ENCODE measurements at regions not wholly inside any gene's neighbourhood (a gene's known extent, or its start where the extent isn't known, plus 50 kb on each side); places are given as distances from the start of the nearest gene placed in this dataset.

GRCh38 chr14:61103541-61104339 is 122.7 kb downstream of the SLC38A6 start:
- DNase-seq (no peak), ATAC-seq (ENCODE audit: low read depth in 2 of 2) (no peak)
- H3K9me3 Mint-ChIP-seq: peaks cover 0 to 2% (median 0%) of the 10 kb centered on the region in 7 donors
- H3K36me3 Mint-ChIP-seq: peaks cover 0 to 12% of the 10 kb centered on the region in 2 donors
- no peaks in the 10 kb centered on the region for H3K27me3 Mint-ChIP-seq
- H3K4me1 Mint-ChIP-seq: peaks cover 0 to 1% (median 0%) of the 10 kb centered on the region in 3 donors
- no peak overlapping the region for H3K4me3 Mint-ChIP-seq
- H3K27ac Mint-ChIP-seq: peak overlapping the region in 1 of 6 donors; percentile 44

GRCh38 chr14:61102549-61103466 is 121.8 kb downstream of the SLC38A6 start:
- Mint-ChIP-seq H3K4me3 (peak overlapping the region in 1 of 8 donors; percentile 64), H3K36me3 (peaks cover 0 to 13% of the 10 kb centered on the region in 2 donors), H3K27me3 (no peaks in the 10 kb centered on the region), H3K9me3 (peaks cover 0 to 7% (median 3%) of the 10 kb centered on the region in 7 donors), H3K4me1 (peaks cover 0 to 1% (median 0%) of the 10 kb centered on the region in 3 donors), H3K27ac (peak overlapping the region in 1 of 6 donors; percentile 44)
- DNase-seq: no peak
- no peak for ATAC-seq (ENCODE audit: low read depth in 2 of 2)
